ENCODE measurements at regions not wholly inside any gene's neighbourhood (a gene's known extent, or its start where the extent isn't known, plus 50 kb on each side); places are given as distances from the start of the nearest gene placed in this dataset.

DNA sequence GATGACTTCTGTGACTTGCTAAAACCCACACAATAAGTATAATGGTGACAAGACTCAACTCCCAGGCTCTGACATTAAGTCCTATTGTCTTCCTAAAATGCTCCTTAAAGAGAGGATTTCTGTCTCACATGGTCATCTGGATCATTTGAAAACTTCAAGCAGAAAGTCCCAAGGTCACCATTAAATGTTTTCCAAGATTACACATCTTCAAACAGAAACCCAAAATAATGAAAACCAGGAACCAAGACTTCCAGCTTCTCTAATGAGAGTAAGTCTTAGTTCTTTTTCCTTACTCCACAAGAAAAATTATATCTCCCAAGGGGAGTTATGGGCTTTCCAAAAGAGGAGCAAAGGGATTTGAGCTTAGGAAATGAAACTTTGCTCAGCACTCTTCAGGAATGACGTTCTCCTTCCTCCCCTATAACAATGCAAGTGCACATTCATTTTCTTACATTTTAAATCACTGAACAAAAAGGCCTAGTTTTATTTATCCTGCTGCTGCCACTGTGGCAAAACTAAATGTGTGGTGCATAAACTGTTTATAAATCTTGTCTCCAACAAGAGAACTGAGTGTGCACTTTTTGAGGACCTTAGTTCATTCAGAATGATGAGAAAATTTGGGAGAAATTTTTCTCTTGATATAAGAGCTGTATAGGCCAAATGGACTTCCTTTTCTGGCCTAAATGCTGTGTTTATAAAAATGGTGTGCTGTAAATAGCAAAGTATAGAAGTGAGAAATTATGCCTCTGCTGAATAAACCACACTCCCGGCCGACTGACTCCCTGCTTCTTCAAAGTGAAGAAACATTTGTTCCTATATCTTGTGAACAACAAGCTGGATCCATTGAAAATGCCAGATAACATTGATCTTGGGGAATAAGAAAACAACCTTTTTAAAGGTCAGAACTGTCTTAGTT, 148.4 kb upstream of the PLEKHG7 start:
- no peak for DNase-seq (ENCODE audit: low read depth)

DNA sequence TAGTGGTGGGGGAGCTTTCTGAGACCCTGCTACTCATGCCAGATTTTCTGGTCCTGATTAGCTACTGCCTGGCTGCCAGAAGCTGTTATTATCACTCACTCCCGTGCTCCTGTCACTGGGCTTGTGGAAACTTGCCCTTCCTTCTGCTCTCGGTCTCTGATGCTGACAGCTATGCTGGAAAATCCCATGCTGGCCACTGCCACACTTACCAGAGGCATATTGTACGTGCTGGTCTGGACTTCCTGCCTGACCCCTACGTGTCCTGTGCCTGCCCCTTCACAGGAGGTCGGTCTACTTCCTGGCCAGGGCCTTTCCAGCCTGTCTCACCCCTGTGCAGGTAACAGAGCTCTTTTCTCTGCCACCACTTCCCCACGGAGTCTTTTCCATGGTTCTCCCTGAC, 149.4 kb upstream of the PLEKHG7 start:
- DNase-seq (ENCODE audit: low read depth) = no peak

DNA sequence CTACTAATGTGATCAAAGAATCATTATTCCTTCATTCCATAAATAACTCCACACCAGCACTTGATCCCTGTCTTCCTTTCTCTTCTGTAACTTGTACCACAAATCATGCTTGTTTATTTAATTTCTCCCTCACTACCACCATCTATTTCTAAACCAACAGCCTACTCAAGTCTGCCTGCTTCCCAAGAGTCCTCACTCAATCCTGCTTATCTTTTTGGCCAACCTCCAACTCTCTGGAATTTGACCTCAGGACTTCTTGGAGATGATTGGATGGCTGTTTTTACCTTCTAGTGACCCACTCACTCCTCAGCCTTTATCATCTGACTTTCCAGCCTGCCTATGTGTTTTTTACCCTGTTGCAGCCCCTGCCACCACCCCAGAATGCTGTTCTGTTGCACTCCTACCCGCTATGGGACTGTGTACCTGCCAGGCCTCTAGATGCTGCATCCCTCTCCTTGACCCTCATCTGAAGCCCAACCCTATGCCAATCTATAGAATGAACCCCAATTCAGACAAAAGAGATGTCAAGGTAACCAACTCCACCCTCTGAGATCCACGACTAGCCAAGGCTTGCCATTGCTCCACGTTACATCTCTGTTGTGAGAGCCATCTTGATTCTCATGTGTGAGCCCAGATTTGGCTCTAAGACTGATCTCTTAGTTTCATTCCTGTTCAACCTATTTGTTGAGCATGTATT, 150.2 kb upstream of the PLEKHG7 start:
- DNase-seq (ENCODE audit: low read depth) = no peak

DNA sequence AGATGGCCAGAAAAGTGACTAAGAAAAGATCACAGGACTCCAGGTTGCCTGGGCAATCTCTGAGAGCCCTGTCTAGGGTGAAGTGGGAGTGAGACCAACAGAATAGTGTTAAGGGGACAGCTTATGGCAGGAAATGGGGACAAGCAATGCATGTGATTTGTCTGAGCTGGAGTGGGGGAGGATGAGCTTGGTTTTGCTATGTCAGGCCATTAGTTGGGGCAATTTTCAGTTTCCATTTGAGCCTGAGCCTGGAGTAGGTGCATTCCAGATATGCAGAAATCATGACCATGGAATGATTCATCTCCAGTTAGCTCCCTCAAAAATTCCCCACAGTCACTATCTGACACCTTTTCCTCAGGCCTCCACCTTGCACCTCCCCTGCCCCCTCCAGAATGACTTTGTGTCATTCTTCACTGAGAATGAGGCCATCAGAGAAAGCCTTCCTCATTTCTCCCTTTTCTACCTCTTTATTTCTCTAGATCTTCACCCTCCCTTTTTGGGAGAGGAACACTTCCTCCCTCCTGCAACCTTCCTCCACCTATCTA, 150.9 kb upstream of the PLEKHG7 start:
- DNase-seq (ENCODE audit: low read depth) = peak; percentile 28

DNA sequence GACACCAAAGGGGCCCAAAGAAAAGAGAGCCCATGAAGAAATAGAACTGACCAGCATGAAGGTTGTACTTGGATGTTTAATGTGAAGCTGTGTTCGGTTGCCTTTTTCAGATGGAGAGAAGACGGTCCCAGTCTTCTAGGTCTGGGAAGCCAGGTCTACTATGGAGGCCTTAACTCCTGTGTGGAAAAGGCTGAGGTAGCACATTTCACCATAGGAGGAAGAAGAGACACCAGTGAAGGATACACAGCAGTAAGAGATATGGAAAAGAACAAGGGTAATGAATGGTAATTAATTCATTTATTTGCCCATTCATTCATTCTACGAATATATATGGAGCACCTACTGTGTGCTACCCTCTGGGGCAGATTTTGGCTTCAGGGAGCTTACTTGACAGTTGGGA, 151.6 kb upstream of the PLEKHG7 start:
- no peak for DNase-seq (ENCODE audit: low read depth)

DNA sequence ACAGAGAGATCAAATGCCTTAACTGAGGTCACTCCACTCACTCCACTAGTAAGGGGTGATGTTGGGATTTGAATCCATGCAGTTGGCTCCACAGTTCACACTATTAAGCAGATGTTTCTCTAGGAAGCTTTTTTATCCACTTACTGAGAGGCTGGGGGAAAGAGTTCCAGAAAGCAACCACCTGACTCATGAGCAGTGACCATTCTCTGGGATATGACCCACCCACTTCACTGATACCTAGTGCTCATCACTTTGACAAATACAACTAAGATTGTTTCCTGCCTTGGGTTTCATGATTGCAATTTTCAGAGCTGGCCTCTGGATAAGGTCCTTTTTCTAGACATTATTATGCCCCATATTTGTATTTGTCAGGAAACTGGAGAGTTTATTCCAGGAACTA, 152.1 kb upstream of the PLEKHG7 start:
- DNase-seq (ENCODE audit: low read depth) = no peak

DNA sequence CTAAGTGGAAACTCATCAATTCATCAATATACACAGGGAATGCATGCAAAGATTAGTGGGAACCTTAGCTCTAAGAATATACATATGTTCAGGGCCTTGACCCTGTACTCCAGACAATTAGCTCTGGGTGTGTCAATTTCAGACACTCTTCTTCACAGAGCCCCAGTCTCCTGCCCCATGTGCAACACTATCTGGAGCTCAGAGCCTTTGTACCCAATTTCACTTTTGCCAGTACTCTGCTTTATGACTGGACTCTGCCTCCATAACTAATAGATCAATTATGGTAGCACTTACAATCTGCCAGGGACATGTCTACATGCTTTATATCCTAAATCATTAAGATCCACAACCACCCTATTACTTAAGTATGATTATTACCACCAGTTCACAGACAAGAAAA, 152.5 kb upstream of the PLEKHG7 start:
- DNase-seq (ENCODE audit: low read depth) = no peak

DNA sequence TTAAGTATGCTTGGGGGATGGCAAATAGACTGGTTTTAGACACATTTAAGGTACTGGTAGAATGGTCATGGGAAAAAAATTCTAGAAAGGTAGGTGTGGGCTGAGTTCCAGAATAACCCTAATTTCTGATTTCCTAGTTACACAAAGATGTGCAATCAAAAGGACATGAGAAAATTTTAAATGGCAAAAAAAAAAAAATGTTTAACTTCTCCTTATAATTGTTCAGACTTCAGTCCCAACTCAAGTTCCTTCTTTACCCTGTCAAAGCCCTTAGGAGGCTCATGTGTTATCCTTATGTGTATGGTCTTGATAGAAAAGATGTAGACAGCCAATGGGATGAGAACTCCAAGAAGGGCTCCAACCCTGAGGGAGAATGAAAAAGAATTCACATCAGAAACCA, 153.3 kb upstream of the PLEKHG7 start:
- no peak for DNase-seq (ENCODE audit: low read depth)

DNA sequence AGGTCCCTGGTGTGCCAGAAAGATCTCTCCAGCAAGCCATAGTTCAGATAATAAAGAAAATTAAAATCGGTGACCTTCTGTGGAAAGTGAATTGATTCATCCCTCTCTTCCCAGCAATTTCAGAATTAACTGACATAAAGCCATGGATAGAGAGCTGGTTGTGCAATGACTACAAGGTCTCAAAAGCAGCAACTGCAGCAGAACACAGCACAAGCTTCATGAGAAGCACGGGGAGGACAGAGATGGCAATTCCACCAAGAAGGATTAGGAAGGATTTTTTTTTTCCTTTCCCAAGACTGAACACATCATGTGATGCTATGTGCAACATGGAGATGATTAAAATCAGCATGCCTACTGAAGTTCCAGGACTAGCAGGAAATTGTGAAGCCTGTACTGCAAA, 154.9 kb upstream of the PLEKHG7 start:
- no peak for DNase-seq (ENCODE audit: low read depth)

DNA sequence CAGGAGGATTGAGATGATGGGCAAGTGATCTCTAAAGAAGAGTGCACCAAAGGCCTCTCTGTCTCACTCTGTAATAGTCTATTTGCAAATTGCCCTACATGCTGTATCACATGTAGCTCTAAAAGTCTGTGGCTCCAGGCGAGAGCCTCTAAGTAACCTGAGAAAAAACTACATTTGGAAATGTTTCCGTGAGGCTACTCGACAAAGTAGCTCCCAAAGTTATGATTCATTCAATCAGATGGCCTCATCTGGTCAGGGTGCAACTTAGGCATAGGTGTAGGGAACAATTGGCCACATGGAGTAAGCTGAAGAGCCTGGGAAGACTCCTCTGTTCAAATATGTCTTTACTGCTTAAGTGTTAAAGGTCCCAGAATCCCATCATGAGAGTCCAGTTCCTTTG, 155.4 kb upstream of the PLEKHG7 start:
- no peak for DNase-seq (ENCODE audit: low read depth)

DNA sequence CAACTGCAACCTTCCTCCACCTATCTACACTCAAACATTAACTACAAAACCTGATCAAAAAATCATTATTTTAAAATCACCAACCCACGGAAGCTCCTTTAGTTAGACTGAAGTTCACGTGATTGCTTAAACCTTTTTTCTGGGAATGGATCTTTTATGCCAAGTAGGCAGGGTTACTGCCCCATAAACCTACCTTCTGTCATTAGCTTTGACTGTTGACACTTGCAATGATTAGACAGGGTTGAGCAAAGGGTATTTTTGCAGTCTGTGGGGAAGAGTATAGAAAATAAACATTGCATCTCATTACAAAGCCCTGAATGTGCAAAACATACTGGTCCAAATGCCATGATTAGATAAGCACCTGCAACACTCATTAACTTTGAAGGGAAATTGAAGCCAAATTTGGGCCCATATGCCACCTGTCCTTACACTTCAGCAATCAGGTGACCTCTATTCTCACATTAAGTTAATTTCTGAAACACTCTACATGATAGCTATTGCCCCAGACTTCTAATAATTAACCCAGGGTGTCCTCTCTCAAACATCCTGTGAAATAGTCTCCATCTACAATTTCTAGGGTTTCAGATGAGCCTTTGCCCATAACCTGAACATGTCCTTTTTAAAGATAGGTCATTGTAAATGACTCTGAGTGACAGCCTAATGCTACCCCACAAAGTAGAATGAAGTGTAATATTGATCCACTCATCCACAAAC, 156.0 kb upstream of the PLEKHG7 start:
- DNase-seq (ENCODE audit: low read depth) = no peak

DNA sequence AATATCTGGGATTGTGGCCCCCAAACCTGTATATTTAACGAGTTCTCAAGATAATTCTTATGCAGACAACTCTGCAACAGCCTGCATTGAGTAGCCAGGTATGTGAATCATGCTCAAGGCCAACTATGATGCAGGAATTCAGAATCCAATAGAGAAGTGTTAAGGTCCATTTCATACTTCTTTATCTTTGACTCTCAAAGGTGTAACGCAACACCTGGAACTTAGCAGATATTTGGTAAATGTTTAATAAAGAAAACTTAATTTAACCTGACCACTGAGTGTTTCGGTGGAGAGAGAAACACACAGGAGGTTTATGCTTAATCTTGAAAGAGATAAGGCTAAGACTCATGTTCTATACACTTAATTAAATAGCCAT, 156.5 kb upstream of the PLEKHG7 start:
- DNase-seq (ENCODE audit: low read depth) = no peak

DNA sequence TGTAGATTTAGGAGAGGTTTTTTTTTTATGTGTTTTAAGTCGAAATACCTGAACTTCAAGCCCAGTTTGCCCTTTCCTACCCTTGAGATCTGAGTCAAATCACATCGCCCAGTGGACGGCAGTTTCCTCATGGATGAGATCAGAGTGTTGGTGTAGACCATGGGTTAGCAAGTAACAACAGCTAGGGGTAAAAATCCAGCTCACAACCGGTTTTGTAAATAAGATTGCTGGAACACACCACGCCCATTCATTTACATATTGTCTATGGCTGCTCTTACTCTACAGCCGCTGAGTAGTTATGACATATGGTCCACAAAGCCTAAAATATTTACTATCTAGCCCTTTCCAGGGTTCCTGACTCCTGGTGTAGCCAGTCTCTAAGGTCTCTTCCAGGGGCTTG, 158.5 kb upstream of the PLEKHG7 start:
- no peak for DNase-seq (ENCODE audit: low read depth)

DNA sequence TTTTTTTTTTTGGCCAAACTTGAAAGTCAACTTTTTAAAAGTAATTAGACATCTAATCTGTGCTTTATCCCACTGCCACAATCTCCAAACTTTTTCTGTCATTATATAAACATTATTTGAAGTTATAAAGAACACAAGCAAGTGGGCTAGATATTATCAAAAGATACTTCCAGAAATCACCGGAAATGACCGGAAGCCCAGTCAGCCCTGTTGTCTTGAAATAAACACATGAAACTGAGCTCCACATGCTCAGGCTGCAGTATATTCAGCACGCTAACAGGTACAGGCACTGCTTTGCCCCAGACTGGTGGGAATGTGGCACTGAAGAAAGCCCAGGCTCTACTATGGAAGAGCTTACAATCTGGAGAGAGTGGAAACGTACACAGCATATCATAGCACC, 158.9 kb upstream of the PLEKHG7 start:
- DNase-seq (ENCODE audit: low read depth) = no peak

DNA sequence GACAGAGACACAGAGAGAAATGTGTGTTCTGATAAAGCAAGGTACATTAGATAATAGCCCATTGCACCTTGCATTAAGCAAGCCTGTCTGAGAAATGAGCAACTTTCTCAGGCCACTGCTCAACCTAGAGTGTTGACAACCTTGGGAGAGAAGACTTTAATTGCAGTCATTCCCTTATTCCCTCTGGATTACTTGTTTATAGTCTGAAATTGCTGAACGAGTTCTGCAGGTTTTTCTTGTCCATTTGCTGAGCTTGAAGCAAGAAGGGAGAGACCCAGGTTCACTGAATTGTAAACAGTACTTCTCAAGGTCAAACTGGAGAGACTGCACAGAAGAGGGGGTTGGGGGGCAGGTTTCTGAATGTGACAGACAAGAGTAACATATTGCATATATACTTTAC, 159.4 kb upstream of the PLEKHG7 start:
- no peak for DNase-seq (ENCODE audit: low read depth)

DNA sequence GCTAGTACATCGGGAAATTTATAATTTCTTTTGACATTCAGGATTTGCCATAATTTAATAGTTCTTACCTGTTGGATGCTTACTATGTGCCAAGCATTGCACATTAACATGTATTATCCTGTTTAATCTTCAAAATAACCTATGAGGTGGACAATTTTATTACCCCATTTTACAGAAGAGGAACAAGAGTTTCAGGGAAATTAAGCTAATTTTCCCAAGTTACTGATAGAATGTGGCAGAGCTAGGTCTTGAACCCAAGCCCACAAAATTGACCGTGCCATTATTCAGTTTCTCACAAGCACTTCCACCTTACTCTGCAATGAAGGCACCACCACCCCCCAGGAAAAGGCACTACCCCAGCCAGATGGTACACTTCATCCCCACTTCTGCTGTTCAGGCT, 161.1 kb upstream of the PLEKHG7 start:
- no peak for DNase-seq (ENCODE audit: low read depth)

DNA sequence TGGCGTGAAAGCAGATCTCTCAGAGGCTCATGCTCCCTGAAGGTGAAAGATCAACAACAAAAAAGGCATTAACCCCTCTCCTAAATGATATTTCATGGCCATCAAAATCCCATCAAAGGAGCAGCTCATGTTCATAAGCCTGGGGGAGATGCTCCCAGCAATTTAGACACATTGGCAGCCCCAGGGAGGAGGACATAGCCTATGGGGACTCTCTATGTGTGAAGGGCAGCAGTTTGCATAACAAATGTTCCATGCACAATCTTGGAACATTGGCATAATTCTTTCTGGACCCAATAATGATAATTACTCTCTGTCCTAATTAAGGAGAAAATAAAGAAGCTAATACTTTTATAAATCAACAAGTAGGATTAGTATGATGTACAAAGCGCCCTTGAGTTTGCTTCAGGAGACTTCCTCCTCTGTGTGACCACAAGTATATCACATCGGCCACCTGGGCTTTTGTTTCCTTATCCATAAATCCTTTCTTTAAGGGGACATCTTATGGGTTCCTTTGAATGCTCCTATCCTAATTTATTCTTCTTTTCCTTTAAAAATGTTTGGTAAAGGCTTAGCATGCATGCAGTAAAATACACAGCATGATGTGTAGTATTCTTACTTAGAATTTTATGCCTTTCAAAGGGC, 161.9 kb upstream of the PLEKHG7 start:
- no peak for DNase-seq (ENCODE audit: low read depth)

DNA sequence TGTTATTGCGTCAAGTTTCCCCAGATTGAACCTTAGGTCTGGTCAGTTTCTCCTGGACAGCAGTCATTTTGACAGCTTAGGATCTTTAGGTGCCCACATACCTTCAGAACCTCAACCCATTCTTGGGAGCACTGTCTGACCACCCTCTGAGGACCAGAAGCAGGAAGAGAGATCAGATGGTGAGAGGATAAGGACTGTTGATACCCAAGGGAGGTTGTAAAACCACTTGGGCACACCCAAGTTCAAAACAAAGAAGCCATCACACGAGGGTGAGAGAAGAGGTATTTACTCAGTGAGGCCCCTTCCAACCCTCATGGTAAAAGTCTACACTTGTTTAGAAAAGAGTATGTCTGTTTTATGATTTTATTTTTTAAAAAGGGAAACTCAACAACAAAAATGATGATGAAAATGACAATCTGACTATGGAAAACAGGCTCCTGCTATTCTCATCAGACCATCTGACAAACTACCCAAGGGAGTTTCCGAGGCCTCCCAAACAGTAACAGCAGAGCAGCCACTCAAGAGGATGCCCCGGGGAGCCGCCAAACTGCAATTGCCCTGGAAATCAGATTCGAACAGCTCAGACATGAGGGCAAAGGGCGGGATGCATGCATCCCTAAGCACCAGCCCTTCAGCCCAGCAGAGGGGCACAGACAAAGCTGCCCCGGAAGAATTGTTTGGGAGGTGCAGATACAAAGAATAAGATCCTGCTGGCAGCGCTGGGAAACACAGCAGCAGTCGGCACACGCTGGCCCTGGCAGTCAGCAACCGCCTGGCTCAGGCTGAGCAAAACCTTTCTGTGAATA, 162.6 kb upstream of the PLEKHG7 start:
- DNase-seq (ENCODE audit: low read depth) = no peak

DNA sequence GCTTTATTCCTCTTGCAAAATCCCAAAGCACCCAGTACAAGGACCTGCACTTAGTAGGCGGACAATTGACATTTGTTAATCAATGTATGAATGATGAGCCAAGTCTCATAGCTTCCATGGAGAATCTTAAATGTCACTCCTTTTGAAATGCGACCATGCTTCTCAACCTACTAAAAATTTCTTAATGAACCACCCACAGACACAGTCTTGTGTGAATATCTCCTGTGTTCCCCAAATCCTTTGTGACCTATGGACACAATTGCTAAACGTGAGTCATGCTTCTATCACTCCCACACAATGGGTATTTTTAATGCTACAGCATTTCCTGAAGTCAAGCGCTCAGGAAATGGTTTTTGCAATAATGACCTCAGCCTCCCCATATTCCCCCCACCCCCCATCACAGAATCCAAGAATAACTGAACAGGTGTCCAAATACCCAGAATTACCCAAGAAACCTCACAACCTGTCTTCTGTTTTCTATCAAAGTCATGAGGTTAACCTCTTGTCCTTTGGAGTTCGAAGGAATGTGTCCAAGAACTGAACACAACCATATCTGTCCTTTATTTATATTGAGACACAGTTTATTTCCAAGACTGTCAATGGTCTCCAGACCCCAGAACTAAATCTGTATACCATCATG, 163.6 kb upstream of the PLEKHG7 start:
- DNase-seq (ENCODE audit: low read depth) = no peak

DNA sequence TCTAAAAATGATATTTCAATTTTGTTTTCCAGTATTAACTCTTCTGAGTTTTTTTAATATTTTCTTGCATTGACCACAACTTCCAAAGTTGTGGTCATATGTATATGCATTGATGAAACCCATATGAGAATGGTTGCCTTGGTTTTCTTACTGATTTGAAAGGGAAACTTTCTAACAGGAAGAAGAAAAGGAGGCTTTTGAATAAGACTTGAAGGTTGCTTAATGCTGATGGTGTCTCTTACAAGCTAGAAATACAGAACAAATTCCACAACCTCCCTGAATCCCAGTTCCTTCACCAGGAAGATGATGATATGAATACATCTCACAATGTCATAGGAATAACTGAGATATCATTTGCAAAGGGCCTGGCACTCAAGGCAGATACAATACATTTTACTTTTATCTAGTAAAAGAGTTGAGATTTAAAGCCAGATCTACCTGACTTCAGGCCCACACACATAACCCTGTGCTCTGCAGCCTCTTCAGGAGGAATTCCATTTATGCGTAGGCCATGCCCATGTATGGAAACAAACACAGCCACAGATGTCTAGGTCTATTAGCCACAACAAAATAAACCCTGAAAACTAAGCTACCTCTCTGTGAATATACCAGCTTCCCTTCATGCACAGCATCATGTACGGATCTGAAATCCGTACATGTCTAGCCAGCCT, 165.4 kb upstream of the PLEKHG7 start:
- no peak for DNase-seq (ENCODE audit: low read depth)

All from stimulated activated CD8-positive, alpha-beta memory T cell treated with anti-CD3 and anti-CD28 coated beads, Interleukin-4, amount 100 ng/mL, for 24 hours (primary cell).